Nucleus accumbens (tissue), 56 donors: ENCODE measurements at regions not wholly inside any gene's neighbourhood (a gene's known extent, or its start where the extent isn't known, plus 50 kb on each side); places are given as distances from the start of the nearest gene placed in this dataset.
"Not testable (repeated sequence)": the region's sequence is repeated elsewhere in the genome, so short reads cannot be mapped to it uniquely, and the experiment has no call there.

Experiments
- DNase-seq, 56 donors: peaks; one replicate each; lab custom pipeline; 2025; lab: John Stamatoyannopoulos, UW

DNA sequence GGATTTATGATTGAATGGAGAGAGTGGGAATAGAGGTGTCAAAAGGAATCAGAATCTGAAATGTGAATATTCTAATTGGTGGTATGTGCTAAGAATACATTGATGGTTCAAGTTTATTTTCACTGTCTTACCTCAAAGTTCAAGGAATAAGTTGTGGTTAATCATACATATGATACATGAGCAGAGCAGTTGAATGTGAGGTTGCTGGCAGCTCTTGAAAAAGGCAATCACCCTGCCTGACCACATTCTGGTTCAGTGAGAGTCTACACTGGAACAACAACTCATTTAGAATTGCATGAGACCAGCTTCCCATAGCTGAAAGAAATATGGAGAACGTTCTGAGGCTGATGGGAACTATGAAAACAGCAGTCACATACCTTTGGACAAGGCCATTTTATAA lies 68.3 kb upstream of the ARHGAP29 start:
- DNase-seq: no peak

DNA sequence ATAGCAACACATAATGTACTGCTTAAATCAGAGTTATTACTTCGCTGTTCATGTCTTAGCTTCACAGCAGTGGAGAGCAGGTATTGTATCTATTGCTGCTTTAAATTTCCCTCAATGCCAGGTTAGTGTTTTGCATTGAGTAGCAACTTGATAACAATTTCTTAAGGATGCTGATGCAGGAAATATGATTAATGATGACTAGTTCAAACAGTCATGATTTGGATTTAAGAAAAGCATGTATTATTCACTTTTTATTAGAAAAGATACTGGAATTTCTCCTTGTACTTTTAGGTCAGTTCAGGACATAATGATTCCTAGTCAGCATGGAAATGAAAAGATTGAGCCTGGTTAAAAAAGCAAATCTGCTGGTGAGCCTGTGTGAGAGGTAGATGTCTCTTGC lies 67.2 kb upstream of the ARHGAP29 start:
- DNase-seq: no peak

DNA sequence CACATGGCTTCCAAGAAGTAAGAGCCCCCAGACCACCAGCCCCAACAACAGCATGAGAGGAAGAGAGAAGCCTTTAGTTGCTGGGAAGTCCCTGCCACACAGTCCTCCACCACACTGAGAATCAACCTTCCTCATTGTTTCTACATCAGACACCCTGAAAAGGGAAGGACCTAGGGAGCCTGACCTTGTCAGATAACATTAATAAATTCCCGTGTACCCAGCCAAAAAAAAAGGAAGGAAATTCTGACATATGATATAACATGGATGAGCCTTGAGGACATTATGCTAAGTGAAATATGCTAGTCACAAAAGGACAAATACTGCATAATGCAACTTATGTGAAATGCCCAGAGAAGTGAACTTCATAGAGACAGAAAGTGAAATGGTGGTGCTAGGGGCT lies 65.6 kb upstream of the ARHGAP29 start:
- no peak for DNase-seq

DNA sequence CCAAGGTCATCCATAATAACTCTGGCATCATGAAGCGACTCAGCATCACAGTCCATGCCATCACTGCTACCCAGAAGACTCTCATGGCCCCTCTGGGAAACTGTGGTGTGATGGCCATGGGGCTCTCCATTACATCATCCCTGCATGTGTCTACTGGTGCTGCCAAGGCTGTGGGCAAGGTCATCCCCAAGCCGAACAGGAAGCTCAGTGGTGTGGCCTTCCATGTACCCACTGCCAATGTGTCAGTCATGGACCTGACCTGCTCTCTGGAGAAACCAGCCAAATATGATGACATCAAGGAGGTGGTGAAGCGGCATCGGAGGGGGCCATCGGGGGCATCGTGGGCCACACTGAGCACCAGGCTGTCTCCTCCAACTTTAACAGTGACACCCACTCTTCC lies 65.1 kb upstream of the ARHGAP29 start:
- DNase-seq: no peak

DNA sequence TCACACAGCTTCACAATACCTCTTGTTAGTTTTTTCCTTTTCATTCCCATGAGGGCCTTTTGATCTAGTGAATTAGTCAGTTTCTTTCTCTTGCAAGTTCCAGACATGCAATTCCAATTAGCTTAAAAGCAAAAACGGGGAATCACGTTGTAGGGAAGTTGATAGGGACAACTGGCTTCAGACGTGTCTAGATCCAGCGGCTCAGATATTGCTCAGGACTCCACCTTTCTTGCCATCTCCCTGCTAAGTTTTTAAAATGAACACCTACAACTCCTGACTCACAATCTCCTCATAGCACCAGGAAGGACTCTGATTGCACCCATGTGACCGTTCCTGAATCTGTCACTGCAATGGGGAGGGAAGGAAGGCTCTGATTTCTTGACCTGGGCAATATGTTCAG lies 63.8 kb upstream of the ARHGAP29 start:
- DNase-seq: no peak

DNA sequence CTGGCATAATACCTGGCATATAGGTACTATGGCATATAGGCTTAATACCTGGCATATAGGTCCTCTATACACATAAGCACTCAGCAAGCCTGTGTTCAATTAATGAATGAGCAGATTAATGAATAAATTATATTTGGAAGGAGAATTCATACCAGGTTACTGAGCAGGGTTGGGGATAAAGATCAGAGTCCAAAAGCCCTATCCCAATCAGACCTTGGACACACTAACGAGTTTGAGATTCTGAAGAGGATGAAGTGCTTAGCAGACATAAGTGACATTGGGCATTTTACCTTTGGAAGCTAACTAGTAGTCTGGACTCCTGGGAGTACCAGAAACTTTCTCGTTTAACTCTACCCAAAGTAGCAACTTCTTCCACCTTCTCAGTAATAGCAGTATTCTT lies 63.3 kb upstream of the ARHGAP29 start:
- no peak for DNase-seq

DNA sequence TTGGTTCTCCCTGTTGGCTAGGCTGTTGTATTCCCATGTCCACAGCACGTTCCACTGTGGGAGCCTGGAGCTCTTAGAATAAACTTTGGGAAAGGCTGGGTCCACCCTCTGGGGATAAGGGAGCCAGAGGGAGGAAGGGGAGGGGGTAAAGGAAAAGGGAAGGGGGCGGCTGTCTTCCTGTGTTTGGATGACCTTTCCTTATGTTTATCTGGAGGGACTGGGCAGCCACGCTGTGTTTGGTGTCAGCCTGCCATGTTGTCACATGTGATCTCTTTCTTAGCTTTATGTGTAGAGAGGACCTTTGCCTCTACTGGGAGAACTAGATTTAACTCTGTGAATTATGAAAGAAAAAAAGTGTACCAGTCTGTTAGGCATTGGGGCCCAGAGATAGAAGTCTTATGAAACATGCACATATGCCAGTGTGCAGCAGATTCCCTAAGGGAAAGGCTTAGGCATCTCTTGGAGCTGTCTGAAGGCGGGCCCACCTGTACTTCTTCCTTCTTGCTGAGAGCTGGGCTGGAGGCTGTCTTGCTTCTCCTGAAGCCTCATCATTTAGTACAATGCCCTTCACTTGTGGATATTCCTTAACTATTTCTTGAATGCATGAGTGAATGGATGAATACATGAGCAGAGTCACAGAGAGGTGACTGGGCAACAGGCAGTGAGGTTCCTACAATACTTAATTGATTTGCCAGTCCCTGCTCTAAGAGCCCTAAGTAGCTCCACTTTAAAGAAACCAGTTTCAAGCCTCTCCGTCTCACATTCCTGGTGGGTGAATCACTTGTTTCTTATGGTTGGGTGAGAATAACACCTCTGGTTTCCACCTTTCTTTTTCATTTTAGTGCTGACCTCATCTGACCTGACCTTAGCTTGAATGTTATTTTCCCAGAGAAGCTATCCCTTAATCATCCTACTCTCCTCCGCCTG lies 62.5 kb upstream of the ARHGAP29 start:
- no peak for DNase-seq

DNA sequence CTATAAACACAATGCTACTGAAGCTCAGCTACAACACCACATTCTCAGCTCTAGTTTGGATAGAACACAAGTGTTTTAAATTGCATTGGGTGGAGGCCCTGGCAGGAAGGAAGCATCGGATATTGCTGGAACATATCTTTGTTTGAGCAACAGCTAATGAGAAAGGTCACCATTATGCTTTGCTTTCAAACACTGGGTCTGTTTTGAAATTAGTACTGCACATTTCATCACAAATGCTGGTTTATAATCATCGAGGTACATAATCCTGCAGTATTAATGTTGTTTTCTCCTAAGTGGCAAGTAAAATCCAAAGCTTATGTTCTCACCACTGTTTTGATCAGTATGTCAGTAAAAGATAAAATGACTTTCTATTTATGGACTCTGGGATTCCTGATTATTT lies 61.5 kb upstream of the ARHGAP29 start:
- DNase-seq: no peak

DNA sequence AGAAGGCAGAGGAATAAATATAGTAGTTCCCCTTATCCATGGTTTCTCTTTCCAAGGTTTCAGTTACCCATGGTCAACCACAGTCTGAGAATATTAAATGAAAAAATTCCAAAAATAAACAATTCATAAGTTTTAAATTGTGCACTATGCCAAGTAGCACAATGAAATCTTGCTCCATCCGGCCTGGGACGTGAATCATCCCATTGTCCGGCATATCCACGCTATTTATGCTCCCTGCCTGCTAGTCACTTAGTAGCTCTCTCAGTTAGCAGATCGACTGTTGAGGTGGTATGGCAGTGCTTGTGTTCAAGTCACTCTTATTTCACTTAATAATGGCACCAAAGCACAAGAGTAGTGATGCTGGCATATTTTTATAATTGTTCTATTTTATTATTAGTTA lies 58.6 kb upstream of the ARHGAP29 start:
- peak in 3 of 56 donors; percentile 0 to 9 (median 8) for DNase-seq

DNA sequence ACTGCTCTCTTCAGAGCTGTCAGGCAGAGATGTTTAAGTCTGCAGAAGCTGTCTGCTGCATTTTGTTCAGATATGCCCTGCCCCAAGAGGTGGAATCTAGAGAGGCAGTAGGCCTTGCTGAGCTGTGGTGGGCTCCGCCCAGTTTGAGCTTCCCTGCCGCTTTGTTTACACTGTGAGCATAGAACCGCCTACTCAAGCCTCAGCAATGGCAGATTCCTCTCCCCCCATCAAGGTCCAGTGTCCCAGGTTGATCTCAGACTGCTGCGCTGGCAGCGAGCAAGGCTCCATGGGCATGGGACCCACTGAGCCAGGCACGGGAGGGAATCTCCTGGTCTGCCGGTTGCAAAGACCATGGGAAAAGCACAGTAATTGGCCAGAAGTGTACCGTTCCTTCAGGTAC lies 55.6 kb upstream of the ARHGAP29 start:
- not testable (repeated sequence) for DNase-seq

DNA sequence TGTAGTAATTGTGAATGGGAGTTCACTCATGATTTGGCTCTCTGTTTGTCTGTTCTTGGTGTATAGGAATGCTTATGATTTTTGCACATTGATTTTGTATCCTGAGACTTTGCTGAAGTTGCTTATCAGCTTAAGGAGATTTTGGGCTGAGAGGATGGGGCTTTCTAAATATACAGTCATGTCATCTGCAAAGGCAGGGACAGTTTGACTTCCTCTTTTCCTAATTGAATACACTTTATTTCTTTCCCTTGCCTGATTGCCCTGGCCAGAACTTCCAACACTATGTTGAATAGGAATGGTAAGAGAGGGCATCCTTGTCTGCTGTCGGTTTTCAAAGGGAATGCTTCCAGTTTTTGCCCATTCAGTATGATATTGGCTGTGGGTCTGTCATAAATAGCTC lies 51.9 kb upstream of the ARHGAP29 start:
- DNase-seq: not testable (repeated sequence)
